ENCODE measurements at regions not wholly inside any gene's neighbourhood (a gene's known extent, or its start where the extent isn't known, plus 50 kb on each side); places are given as distances from the start of the nearest gene placed in this dataset.
A peak's percentile ranks its signal among the peaks of the same experiment; 100 is the strongest.

DNA sequence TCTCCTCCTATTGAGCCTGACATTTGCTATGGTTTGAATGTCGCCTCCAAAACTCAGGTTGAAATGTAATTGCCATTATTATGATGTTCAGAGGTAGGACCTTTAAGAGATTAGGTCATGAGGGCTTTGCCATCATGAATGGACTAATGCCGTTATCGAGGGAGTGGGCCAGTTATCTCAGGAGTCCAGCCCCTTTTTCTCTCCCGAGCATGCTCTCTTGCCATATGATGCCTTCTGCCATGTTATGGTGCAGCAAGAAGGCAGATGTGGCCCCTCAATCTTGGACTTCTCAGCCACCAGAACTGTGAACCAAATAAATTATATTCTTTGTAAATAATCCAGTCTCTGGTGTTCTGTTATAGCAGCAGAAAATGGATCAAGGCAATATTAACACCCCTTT lies 323.5 kb downstream of the RRAGC start:
- no peak for DNase-seq

- DNase-seq: no peak
Observed at GRCh38 chr1:38534473-38534823, 325.1 kb downstream of the RRAGC start.

GRCh38 chr1:38533772-38534472 lies 325.6 kb downstream of the RRAGC start:
- no peak for DNase-seq

DNA sequence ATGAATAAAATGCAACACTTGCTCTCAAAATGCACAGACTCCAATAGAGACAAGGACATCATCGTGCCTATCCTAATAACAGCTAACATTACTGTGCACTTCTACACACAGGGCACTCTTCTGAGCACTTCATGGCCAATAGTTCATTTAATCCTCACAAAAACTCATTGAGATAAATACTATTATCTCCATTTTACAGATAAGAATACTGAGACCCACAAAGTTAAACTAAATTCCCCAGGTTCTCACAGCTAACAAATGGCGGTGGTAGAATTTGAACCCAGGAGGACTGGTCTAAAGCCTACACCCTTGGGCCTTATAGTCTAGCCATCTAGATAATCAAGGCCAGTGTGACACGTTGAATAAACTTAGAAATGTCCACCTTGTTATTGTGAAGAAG lies 328.6 kb downstream of the RRAGC start:
- DNase-seq: no peak

DNA sequence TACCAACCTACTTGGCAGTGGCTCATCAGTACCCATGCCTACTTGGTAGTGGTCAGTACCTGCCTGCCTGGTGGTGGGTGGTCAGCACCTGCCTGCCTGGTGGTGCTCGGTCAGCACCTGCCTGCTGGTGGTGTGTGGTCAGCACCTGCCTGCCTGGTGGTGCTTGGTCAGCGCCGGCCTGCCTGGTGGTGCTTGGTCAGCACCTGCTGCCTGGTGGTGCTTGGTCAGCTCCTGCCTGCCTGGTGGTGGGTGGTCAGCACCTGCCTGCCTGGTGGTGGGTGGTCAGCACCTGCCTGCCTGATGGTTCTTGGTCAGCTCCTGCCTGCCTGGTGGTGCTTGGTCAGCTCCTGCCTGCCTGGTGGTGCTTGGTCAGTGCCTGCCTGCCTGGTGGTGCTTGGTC lies 329.6 kb downstream of the RRAGC start:
- no peak for DNase-seq

GRCh38 chr1:38529391-38529790 lies 330.2 kb downstream of the RRAGC start:
- no peak for DNase-seq

- peak; percentile 32 for DNase-seq
Observed at GRCh38 chr1:38528623-38529022, 330.9 kb downstream of the RRAGC start.

DNA sequence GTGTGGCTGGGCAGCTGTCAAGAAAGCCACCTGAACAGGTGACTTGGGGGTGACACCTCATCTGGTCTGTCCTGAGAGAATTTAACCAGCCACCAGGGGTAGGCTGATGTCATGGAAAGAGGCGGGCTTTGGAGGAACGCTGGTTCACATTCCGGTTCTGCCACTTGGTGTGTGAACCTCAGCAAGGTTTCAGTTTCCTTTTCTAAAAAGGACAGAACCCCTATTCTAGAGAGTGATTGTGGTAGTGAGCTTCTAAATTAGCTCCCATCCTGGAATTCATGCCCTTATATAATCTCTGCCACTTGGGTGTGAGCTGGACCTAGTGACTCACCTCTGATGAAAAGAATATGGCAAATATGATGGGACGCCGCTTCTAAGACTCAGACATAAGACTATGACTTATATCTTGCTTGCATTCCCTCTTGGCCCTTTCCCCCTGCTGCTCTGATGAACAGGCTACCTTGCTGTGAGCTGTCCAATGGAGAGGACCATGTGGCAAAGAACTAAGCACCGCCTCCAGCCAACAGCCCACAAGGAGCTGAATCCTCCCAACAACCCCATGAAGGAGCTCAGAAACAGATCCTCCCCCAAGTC lies 332.1 kb downstream of the RRAGC start:
- DNase-seq: no peak

DNA sequence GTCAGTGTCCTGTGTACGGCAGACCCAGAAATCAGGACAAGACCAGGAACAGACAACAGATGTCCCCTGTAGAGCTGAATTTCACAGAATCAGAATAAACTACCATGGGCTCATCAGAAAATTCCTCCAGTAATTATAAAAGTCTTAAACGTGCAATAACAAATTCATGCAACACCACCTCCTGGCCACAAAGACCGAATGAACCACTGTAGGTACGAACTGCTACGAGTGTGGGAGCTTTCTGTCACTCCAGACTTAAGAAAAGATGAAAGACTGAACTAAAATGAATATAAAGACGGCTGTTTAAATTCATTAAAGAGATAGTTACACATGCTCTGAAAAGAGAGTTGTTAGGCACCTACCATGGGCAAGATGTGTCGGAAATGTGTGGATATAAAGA lies 333.5 kb downstream of the RRAGC start:
- DNase-seq: no peak

- no peak for DNase-seq
Observed at GRCh38 chr1:38525343-38526043, 334.1 kb downstream of the RRAGC start.

DNA sequence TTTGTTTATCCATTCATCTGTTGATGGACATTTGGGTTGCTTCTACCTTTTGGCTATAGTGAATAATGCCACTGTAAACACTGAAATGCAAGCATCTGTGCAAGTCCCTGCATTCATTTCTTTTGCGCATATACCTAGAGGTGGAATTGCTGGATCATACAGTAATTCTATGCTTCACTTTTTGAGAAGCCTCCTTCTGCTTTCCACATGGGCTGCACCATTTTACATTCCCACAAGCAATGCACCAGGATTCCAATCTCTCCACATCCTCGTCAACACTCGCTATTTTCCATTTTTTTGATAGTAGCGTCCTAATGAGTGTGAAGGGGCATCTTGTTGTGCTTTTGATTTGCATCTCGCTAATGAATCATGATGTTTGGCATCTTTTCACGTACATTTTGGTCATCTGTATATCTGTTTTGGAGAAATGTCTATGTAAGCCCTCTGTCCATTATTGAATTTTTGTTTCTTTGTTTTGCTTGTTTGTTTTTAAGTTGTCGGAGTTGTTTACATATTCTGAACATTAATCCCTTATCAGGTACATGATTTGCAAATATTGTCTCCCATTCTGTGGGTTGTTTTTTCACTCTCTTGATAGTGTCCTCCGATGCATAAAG lies 335.4 kb downstream of the RRAGC start:
- no peak for DNase-seq

- no peak for DNase-seq
Observed at GRCh38 chr1:38523568-38523939, 336.0 kb downstream of the RRAGC start.

DNA sequence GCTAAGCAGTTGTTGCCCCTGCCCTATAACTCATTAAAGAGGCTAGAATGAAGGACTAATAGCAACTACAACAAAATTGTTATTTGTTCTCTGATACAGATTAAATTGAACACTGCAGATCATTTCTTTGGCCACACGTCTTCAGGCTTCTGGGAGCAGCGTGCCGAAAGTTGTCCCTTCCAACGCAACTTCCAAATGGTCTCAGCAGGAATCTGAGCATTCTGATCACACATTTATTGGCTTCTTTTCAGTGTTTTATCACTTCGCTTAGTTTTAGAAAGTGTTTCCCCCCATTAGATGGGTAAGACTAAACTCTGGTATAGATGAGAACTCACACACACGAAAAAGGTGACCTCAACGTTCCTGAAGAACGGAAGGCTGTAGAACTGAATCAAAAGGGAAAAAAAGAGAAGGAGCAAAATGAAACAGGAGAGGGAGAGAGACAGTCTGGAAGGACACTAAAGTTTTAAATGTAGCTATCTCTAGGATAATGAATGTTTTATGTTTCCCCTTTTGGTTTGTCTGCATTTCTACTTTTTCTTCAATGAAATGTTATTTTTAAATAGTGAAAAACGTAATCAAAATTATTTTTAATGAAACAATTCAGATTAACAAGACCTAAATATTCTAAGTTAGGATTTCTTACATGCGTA lies 336.5 kb downstream of the RRAGC start:
- no peak for DNase-seq

DNA sequence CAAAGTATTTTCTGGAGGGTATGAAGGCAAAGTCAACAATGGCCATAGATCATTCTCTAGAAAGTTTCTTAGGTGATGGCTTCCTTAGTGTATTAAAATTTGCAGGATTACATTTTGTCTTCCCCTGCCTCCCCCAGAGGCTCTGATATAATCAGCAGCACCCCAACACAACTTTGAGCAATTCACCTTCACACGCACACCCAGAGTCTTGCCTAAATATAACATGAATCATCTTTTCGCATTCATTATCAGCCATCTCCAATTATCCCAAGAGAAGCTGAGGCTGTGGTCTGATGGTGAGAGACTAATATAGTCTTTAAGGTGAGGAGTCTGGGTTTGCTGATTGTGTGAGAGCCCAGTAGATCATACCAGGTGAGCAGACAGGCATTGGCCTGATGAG lies 343.0 kb downstream of the RRAGC start:
- DNase-seq: no peak

DNA sequence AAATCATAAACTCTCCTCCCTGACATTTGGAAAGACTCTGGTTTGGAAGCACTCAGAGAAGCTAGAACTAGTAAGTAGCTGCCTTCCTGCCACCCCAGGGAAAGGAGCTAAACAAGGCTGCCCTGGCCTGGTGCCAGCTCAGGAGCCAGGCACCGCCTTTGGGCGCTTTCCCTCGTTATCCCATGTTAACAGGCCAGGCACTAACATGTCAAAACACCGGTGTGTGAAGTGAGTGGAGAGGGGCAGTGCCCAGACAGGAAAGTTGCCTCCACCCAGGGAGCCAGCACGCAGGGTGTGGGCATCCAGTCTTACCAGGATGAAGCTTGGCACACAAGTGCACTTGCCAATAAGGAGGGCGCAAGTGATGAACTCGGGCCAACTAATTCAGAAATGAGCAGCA lies 346.8 kb downstream of the RRAGC start:
- DNase-seq: peak; percentile 36

DNA sequence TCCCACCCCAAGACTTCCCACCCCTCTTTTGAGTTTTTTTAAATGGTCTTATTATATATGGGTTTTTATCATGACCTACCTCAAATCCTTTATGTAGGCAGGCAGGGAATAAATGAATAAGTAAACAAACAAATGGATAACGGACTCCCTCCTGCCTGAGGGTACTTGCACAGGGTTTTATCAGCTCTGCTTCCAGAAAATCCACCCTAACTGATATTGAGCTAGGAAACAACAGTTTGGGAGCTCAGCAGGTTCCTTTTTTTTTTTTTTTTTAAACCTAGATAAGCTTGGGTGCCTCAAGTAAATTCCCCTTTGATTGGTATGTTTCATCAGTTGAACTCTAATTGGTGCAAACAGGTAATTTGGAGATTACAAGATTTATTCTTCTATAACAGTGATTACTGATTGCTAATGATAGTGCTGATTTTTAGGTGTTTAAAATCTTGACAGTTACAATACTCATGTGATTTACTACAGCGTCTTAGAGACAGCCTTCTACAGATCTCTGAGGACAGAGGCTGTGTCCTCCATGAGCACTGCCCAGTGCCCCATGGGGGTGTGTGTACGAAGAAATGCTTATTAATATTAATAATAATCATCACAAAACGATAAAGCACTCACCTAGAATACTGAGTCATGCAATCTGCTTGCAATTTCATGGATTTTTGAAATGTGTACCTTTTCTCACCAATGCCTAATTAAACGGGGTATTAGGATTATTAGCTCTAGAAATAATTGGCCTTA lies 347.4 kb downstream of the RRAGC start:
- DNase-seq: no peak

DNA sequence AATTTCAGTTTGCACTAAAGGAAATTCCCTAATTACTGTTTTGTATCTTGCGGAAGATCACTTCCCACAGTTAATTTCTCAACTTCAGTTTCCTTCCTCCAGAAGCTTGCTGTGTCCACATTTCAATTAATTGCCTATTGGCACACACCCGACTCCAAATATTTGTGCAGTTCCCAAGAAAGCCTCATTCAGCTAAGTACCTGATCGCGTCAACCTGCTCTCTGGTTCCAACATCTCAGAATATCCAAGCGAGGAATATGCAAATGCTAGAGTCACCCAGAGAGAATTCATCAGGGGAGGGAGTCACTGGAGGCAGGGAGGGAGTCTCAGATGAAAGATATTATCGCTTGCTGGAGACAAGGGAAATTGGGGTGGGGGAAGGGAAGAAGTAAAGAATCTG lies 351.3 kb downstream of the RRAGC start:
- no peak for DNase-seq

GRCh38 chr1:38507563-38507962 lies 352.0 kb downstream of the RRAGC start:
- no peak for DNase-seq

DNA sequence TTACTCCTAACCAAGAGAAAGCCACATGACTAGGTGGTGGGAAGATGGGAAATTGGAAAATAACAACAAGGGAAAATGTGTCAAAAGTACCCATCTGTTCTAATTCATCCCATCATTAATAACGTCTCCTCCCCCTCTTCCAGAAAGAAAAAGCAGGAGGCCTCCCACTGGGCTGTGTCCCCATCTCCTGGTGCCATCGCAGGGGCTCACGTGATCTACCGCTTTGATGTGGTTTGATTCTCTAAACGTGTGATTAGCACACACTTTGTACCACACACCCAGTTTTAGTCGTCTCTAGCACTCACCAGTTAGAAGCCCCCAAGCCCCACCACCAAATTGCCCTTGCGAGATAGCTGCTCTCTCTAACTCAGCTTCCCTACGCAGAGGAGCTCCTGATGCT lies 353.6 kb downstream of the RRAGC start:
- DNase-seq: no peak

- DNase-seq: no peak
Observed at GRCh38 chr1:38502758-38503157, 356.8 kb downstream of the RRAGC start.

- DNase-seq: no peak
Observed at GRCh38 chr1:38500891-38501290, 358.7 kb downstream of the RRAGC start.

GRCh38 chr1:38500352-38500751 lies 359.2 kb downstream of the RRAGC start:
- DNase-seq: no peak

- DNase-seq: no peak
Observed at GRCh38 chr1:38498686-38499085, 360.9 kb downstream of the RRAGC start.

All from DMS79 (cell line).